ENCODE measurements at regions not wholly inside any gene's neighbourhood (a gene's known extent, or its start where the extent isn't known, plus 50 kb on each side); places are given as distances from the start of the nearest gene placed in this dataset.

GRCh38 chr2:125033871-125034270, 1008.8 kb downstream of the CNTNAP5 start:
- TF ChIP-seq EZH2 (IDR thresholded peaks at IDR 0.05; ENCODE audit: borderline replicate concordance) (no peak), CTCF (IDR thresholded peaks at IDR 0.05; ENCODE audit: poor library complexity) (no peak), EZH2phosphoT487 (IDR thresholded peaks at IDR 0.05; ENCODE audit: low read depth, severe bottlenecking, unreplicated experiment) (no peak)
- Histone ChIP-seq H3K27ac (no peak overlapping the region), H2AFZ (no peak overlapping the region), H3K4me2 (no peak overlapping the region), H3K4me1 (ENCODE audit: insufficient read depth) (no peaks in the 10 kb centered on the region), H3K79me2 (no peaks in the 10 kb centered on the region), H3K36me3 (replicated peaks; ENCODE audit: insufficient read depth, low read depth) (no peaks in the 10 kb centered on the region), H4K20me1 (ENCODE audit: insufficient read depth, poor library complexity, severe bottlenecking) (no peaks in the 10 kb centered on the region), H3K9me2 (replicated peaks; ENCODE audit: insufficient read depth) (no peaks in the 10 kb centered on the region), H3K9me3 (ENCODE audit: low read depth) (no peaks in the 10 kb centered on the region), H3K27me3 (no peaks in the 10 kb centered on the region), H3K4me3 (no peak overlapping the region)
- no peak for DNase-seq (ENCODE audit: low spot score)
- WGBS (ENCODE audit: low lambda C conversion rate, missing lambda C conversion rate), result 57% methylated on average over 1 of the region's 1 CpG

- no peaks in the 10 kb centered on the region for H3K9me2 ChIP-seq (replicated peaks; ENCODE audit: insufficient read depth)
- no peaks in the 10 kb centered on the region for H3K4me1 ChIP-seq (ENCODE audit: insufficient read depth)
- WGBS (ENCODE audit: low lambda C conversion rate, missing lambda C conversion rate), result 91% methylated on average over 19 of the region's 22 CpGs
- no peak overlapping the region for H2AFZ ChIP-seq
- TF ChIP-seq EZH2 (IDR thresholded peaks at IDR 0.05; ENCODE audit: borderline replicate concordance), result no peak
- no peak for TF ChIP-seq EZH2phosphoT487 (IDR thresholded peaks at IDR 0.05; ENCODE audit: low read depth, severe bottlenecking, unreplicated experiment)
- no peak for TF ChIP-seq CTCF (IDR thresholded peaks at IDR 0.05; ENCODE audit: poor library complexity)
- H3K36me3 ChIP-seq (replicated peaks; ENCODE audit: insufficient read depth, low read depth), result no peaks in the 10 kb centered on the region
- no peaks in the 10 kb centered on the region for H3K27me3 ChIP-seq
- H3K4me3 ChIP-seq, result no peak overlapping the region
- H3K9me3 ChIP-seq (ENCODE audit: low read depth), result no peaks in the 10 kb centered on the region
- DNase-seq (ENCODE audit: low spot score), result no peak
- no peak overlapping the region for H3K27ac ChIP-seq
- no peak overlapping the region for H3K4me2 ChIP-seq
- no peaks in the 10 kb centered on the region for H4K20me1 ChIP-seq (ENCODE audit: insufficient read depth, poor library complexity, severe bottlenecking)
- H3K79me2 ChIP-seq, result no peaks in the 10 kb centered on the region
These were observed 1012.1 kb downstream of the CNTNAP5 start for GRCh38 chr2:125037135-125037653.

GRCh38 chr2:125041846-125042245, 1016.8 kb downstream of the CNTNAP5 start:
- no peaks in the 10 kb centered on the region for H3K27me3 ChIP-seq
- no peak overlapping the region for H2AFZ ChIP-seq
- no peaks in the 10 kb centered on the region for H4K20me1 ChIP-seq (ENCODE audit: insufficient read depth, poor library complexity, severe bottlenecking)
- H3K4me3 ChIP-seq, result no peak overlapping the region
- no peak for DNase-seq (ENCODE audit: low spot score)
- H3K4me2 ChIP-seq, result no peak overlapping the region
- H3K79me2 ChIP-seq, result no peaks in the 10 kb centered on the region
- H3K9me3 ChIP-seq (ENCODE audit: low read depth), result no peaks in the 10 kb centered on the region
- no peaks in the 10 kb centered on the region for H3K36me3 ChIP-seq (replicated peaks; ENCODE audit: insufficient read depth, low read depth)
- TF ChIP-seq EZH2 (IDR thresholded peaks at IDR 0.05; ENCODE audit: borderline replicate concordance) (no peak), EZH2phosphoT487 (IDR thresholded peaks at IDR 0.05; ENCODE audit: low read depth, severe bottlenecking, unreplicated experiment) (no peak), CTCF (IDR thresholded peaks at IDR 0.05; ENCODE audit: poor library complexity) (no peak)
- no peak overlapping the region for H3K27ac ChIP-seq
- no peaks in the 10 kb centered on the region for H3K9me2 ChIP-seq (replicated peaks; ENCODE audit: insufficient read depth)
- 75% methylated on average over 2 of the region's 2 CpGs for WGBS (ENCODE audit: low lambda C conversion rate, missing lambda C conversion rate)
- no peaks in the 10 kb centered on the region for H3K4me1 ChIP-seq (ENCODE audit: insufficient read depth)

DNA sequence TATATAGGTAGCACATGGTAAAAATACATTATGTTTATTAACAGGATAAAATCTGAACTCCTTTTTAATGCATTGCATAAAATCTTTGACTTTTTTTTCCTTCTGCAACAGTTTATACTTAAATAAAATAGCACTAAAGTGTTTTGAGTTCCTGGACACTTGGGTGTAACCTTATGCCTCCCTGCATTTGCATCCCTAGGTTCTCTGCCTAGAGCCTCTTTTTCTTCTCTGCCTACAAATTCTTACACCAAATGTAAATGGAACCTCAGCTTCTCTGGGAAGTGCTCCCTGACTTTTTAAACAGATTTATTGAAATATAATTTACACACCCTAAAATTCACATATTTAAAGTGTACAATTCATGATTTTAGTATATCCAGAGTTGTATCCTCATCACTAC, 1017.6 kb downstream of the CNTNAP5 start:
- H3K27me3 ChIP-seq, result no peaks in the 10 kb centered on the region
- no peak overlapping the region for H3K4me2 ChIP-seq
- no peak overlapping the region for H3K4me3 ChIP-seq
- H3K36me3 ChIP-seq (replicated peaks; ENCODE audit: insufficient read depth, low read depth), result no peaks in the 10 kb centered on the region
- H3K4me1 ChIP-seq (ENCODE audit: insufficient read depth), result no peaks in the 10 kb centered on the region
- DNase-seq (ENCODE audit: low spot score), result no peak
- H3K79me2 ChIP-seq, result no peaks in the 10 kb centered on the region
- H3K27ac ChIP-seq, result no peak overlapping the region
- no peaks in the 10 kb centered on the region for H3K9me2 ChIP-seq (replicated peaks; ENCODE audit: insufficient read depth)
- TF ChIP-seq EZH2 (IDR thresholded peaks at IDR 0.05; ENCODE audit: borderline replicate concordance) (no peak), EZH2phosphoT487 (IDR thresholded peaks at IDR 0.05; ENCODE audit: low read depth, severe bottlenecking, unreplicated experiment) (no peak), CTCF (IDR thresholded peaks at IDR 0.05; ENCODE audit: poor library complexity) (no peak)
- no peaks in the 10 kb centered on the region for H3K9me3 ChIP-seq (ENCODE audit: low read depth)
- no peaks in the 10 kb centered on the region for H4K20me1 ChIP-seq (ENCODE audit: insufficient read depth, poor library complexity, severe bottlenecking)
- no peak overlapping the region for H2AFZ ChIP-seq
